GM18861 (cell line): ENCODE measurements at regions not wholly inside any gene's neighbourhood (a gene's known extent, or its start where the extent isn't known, plus 50 kb on each side); places are given as distances from the start of the nearest gene placed in this dataset.

ENCODE experiments used
- ATAC-seq: cut with Tn5 transposase; IDR thresholded peaks from one replicate; pipeline ENCODE4 v1.9.1; 2021; ENCODE audit not compliant: unreplicated experiment

GRCh38 chr2:4464634-4465266 lies 761.4 kb downstream of the DCDC2C start:
- no peak for ATAC-seq

GRCh38 chr2:4465671-4466070 lies 762.3 kb downstream of the DCDC2C start:
- ATAC-seq: no peak

- no peak for ATAC-seq
These were observed 772.2 kb downstream of the DCDC2C start for GRCh38 chr2:4475618-4476017.

- ATAC-seq: no peak
These were observed 779.7 kb downstream of the DCDC2C start for GRCh38 chr2:4483050-4483449.

GRCh38 chr2:4486971-4487370 lies 783.6 kb downstream of the DCDC2C start:
- no peak for ATAC-seq

- ATAC-seq: no peak
These were observed 796.1 kb downstream of the DCDC2C start for GRCh38 chr2:4499316-4500030.

- ATAC-seq: no peak
These were observed 798.1 kb downstream of the DCDC2C start for GRCh38 chr2:4501525-4501924.

- no peak for ATAC-seq
These were observed 799.0 kb downstream of the DCDC2C start for GRCh38 chr2:4502230-4502843.

GRCh38 chr2:4507661-4508060 lies 804.3 kb downstream of the DCDC2C start:
- no peak for ATAC-seq

GRCh38 chr2:4515871-4516761 lies 812.7 kb downstream of the DCDC2C start:
- no peak for ATAC-seq

- no peak for ATAC-seq
These were observed 815.2 kb downstream of the DCDC2C start for GRCh38 chr2:4518596-4518995.

GRCh38 chr2:4522498-4523421 lies 819.4 kb downstream of the DCDC2C start:
- no peak for ATAC-seq

- no peak for ATAC-seq
These were observed 824.0 kb downstream of the DCDC2C start for GRCh38 chr2:4527416-4527815.

GRCh38 chr2:4528246-4528645 lies 824.9 kb downstream of the DCDC2C start:
- ATAC-seq: no peak

- no peak for ATAC-seq
These were observed 825.4 kb downstream of the DCDC2C start for GRCh38 chr2:4528773-4529172.

- no peak for ATAC-seq
These were observed 826.4 kb downstream of the DCDC2C start for GRCh38 chr2:4529738-4530137.

- ATAC-seq: no peak
These were observed 826.9 kb downstream of the DCDC2C start for GRCh38 chr2:4530231-4530630.

GRCh38 chr2:4533806-4534205 lies 830.4 kb downstream of the DCDC2C start:
- no peak for ATAC-seq

- no peak for ATAC-seq
These were observed 835.7 kb downstream of the DCDC2C start for GRCh38 chr2:4539121-4539520.

GRCh38 chr2:4549666-4550210 lies 846.4 kb downstream of the DCDC2C start:
- no peak for ATAC-seq
